ENCODE measurements at regions not wholly inside any gene's neighbourhood (a gene's known extent, or its start where the extent isn't known, plus 50 kb on each side); places are given as distances from the start of the nearest gene placed in this dataset.

DNA sequence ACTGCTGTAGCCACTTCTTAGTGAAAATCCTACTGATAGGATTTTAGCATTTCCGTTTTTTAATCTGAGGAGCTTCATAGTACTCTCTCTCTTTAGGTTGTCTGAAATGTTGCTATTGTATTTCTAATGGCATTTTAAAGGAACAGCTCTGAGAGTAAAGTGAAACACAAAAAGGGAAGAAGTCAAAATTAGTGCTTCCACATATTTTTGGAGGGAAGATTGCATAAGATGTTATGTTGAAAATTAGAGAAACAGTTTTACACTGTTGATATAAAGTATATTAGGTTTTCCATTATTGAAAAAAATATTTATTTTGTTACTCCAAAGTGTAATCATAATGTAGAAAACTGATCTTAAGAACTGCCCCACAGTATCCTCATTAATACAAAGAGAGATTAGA, 525.1 kb downstream of the TAF11L14 start:
- no peak for DNase-seq (ENCODE audit: extremely low read depth in 1 of 4, low spot score in 3 of 4)
- Histone ChIP-seq H3K27me3 (ENCODE audit: control insufficient read depth in 2 of 2, insufficient read depth in 2 of 2, low read length in 2 of 2) (no peaks in the 10 kb centered on the region), H3K4me1 (replicated peaks in 1 of 2; ENCODE audit: control insufficient read depth in 2 of 2, insufficient read depth in 2 of 2, low read length in 2 of 2) (no peaks in the 10 kb centered on the region), H3K9me1 (ENCODE audit: control insufficient read depth, insufficient read depth, low read length) (no peaks in the 10 kb centered on the region), H3K9ac (ENCODE audit: insufficient read depth in 1 of 2, low read depth in 2 of 2, low read length in 2 of 2) (no peak overlapping the region), H3K79me2 (ENCODE audit: control insufficient read depth, insufficient read depth, low read length) (no peaks in the 10 kb centered on the region), H3K36me3 (ENCODE audit: control insufficient read depth, insufficient read depth, low read length) (no peaks in the 10 kb centered on the region), H3K9me3 (replicated peaks; ENCODE audit: control insufficient read depth, insufficient read depth, low read depth, low read length) (no peaks in the 10 kb centered on the region), H3K4me2 (ENCODE audit: insufficient read depth, low read length) (no peak overlapping the region), H3K27ac (ENCODE audit: extremely low read depth, low read depth, low read length) (no peak overlapping the region), H3K4me3 (no peak overlapping the region), H2AFZ (ENCODE audit: low read depth, low read length) (no peak overlapping the region), H4K20me1 (replicated peaks; ENCODE audit: control insufficient read depth, insufficient read depth, low read length) (no peaks in the 10 kb centered on the region)
- POLR2A ChIA-PET, result no interaction called here
- ATAC-seq, result no peak
- no peak for TF ChIP-seq GATAD2A (IDR thresholded peaks at IDR 0.05)
- no peak for TF ChIP-seq BRD4 (IDR thresholded peaks at IDR 0.05)
- TF ChIP-seq NFIC (IDR thresholded peaks at IDR 0.05), result no peak
- TF ChIP-seq, protein P1, sequence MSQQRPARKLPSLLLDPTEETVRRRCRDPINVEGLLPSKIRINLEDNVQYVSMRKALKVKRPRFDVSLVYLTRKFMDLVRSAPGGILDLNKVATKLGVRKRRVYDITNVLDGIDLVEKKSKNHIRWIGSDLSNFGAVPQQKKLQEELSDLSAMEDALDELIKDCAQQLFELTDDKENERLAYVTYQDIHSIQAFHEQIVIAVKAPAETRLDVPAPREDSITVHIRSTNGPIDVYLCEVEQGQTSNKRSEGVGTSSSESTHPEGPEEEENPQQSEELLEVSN (IDR thresholded peaks at IDR 0.05; ENCODE audit: borderline replicate concordance in 1 of 2, extremely low read depth in 1 of 2, insufficient read depth in 1 of 2, insufficient read length in 1 of 2, low read depth in 1 of 2, low read length in 1 of 2, poor library complexity in 1 of 2, severe bottlenecking in 1 of 2), result no peak
- TF ChIP-seq PTTG1 (tag; IDR thresholded peaks at IDR 0.05; ENCODE audit: low read depth), result no peak
- no peak for TF ChIP-seq ZNF444 (CRISPR knock-in tag; IDR thresholded peaks at IDR 0.05)
- TF ChIP-seq, protein P2, sequence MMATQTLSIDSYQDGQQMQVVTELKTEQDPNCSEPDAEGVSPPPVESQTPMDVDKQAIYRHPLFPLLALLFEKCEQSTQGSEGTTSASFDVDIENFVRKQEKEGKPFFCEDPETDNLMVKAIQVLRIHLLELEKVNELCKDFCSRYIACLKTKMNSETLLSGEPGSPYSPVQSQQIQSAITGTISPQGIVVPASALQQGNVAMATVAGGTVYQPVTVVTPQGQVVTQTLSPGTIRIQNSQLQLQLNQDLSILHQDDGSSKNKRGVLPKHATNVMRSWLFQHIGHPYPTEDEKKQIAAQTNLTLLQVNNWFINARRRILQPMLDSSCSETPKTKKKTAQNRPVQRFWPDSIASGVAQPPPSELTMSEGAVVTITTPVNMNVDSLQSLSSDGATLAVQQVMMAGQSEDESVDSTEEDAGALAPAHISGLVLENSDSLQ (IDR thresholded peaks at IDR 0.05), result no peak
- TF ChIP-seq U2AF1 (optimal IDR thresholded peaks at IDR 0.05; ENCODE audit: low read depth, low read length), result no peak
- in situ Hi-C loops (cut with MboI), result no loop called here
- FAIRE-seq, result no peak
- BruUV-seq (replicated peaks), result no TSS peak
- intact Hi-C loops (cut with micrococcal nuclease), result no loop called here
- 0% methylated on average over 1 of the region's 1 CpG for WGBS (ENCODE audit: insufficient coverage, low coverage, missing lambda C conversion rate)
- CTCF ChIA-PET (ENCODE audit: low intra/inter-chr PET ratio), result no interaction called here
